ENCODE measurements at regions not wholly inside any gene's neighbourhood (a gene's known extent, or its start where the extent isn't known, plus 50 kb on each side); places are given as distances from the start of the nearest gene placed in this dataset.

DNA sequence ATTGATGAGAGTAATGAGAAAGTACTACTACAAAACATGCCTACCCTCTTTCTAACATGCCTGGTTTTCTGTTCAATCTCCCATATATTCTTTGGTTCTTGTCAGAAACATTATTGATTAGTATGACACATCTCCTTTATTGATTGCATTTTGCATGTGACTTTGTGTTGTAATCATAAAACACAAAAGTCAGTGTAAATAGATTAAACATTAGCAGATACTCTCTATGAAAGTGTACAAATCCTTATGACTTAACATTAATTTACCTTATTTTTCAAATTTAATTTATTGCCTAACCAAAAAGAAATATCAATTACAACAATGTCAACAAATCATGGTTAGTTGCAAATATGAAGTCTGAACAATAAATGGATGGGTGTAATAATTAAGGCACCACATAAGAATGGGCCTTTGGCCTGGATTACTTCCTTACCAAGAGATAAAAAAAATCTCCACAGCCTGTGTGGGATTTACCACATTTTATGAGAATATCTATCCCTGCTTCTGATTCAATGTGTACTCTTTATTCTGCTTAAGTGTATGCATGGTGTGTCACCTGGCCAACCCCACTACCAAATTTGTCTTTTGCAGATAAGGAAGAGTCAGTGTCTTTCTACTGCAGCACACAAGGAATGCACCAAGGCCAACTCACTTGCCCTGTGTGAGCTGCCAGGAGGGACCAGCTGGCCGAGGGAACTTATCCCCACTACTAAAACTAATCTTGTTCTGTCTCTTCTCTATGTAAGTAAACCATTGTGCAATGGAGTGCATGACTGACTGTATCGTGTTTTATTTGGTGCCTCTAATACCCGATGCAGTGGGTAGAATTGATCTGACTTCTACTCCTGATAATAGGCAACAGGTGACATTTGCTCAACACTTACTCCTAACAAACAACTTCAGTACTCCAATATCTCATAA is 1001.9 kb upstream of the CDH10 start:
- peaks cover 0 to 22% (median 8%) of the 10 kb centered on the region in 4 donors for H3K9me3 ChIP-seq
- H3K4me1 ChIP-seq: no peaks in the 10 kb centered on the region
- no peak overlapping the region for H3K27ac ChIP-seq
- no peak overlapping the region for H3K4me3 ChIP-seq
- 71 to 84% (median 77%) methylated on average over 3 of the region's 3 CpGs for WGBS, 5 donors
- H3K27me3 ChIP-seq: no peaks in the 10 kb centered on the region
- no peak for TF ChIP-seq POLR2AphosphoS5 (IDR thresholded peaks at IDR 0.05)
- no peak for TF ChIP-seq CTCF (IDR thresholded peaks at IDR 0.05)
- no peak for TF ChIP-seq EP300 (IDR thresholded peaks at IDR 0.05)
- TF ChIP-seq POLR2A (IDR thresholded peaks at IDR 0.05): no peak
- DNase-seq: no peak
- intact Hi-C loops (cut with DNase I; ENCODE audit: low total_unique reads): no loop called here
- H3K36me3 ChIP-seq: no peaks in the 10 kb centered on the region

GRCh38 chr5:25641124-25641523 is 996.3 kb upstream of the CDH10 start:
- no peaks in the 10 kb centered on the region for H3K36me3 ChIP-seq
- H3K4me1 ChIP-seq: no peaks in the 10 kb centered on the region
- DNase-seq: no peak
- no peak overlapping the region for H3K27ac ChIP-seq
- H3K4me3 ChIP-seq: no peak overlapping the region
- intact Hi-C loops (cut with DNase I; ENCODE audit: low total_unique reads): no loop called here
- TF ChIP-seq CTCF (IDR thresholded peaks at IDR 0.05) (no peak), EP300 (IDR thresholded peaks at IDR 0.05) (no peak), POLR2A (IDR thresholded peaks at IDR 0.05) (no peak), POLR2AphosphoS5 (IDR thresholded peaks at IDR 0.05) (no peak)
- 80 to 87% (median 80%) methylated on average over 2 of the region's 2 CpGs for WGBS, 5 donors
- H3K9me3 ChIP-seq: peaks cover 0 to 10% (median 2%) of the 10 kb centered on the region in 4 donors
- no peaks in the 10 kb centered on the region for H3K27me3 ChIP-seq

GRCh38 chr5:25619273-25619672 is 974.5 kb upstream of the CDH10 start:
- no peak overlapping the region for H3K4me3 ChIP-seq
- H3K9me3 ChIP-seq: peaks cover 7 to 16% (median 10%) of the 10 kb centered on the region in 4 donors
- H3K36me3 ChIP-seq: no peaks in the 10 kb centered on the region
- H3K4me1 ChIP-seq: no peaks in the 10 kb centered on the region
- DNase-seq: no peak
- intact Hi-C loops (cut with DNase I; ENCODE audit: low total_unique reads): no loop called here
- H3K27me3 ChIP-seq: no peaks in the 10 kb centered on the region
- no peak for TF ChIP-seq POLR2A (IDR thresholded peaks at IDR 0.05)
- no peak for TF ChIP-seq CTCF (IDR thresholded peaks at IDR 0.05)
- no peak for TF ChIP-seq POLR2AphosphoS5 (IDR thresholded peaks at IDR 0.05)
- TF ChIP-seq EP300 (IDR thresholded peaks at IDR 0.05): no peak
- H3K27ac ChIP-seq: no peak overlapping the region

- H3K27ac ChIP-seq: no peak overlapping the region
- no peak for DNase-seq
- 29 to 40% (median 37%) methylated on average over 2 of the region's 2 CpGs for WGBS, 5 donors
- H3K4me3 ChIP-seq: no peak overlapping the region
- intact Hi-C loops (cut with DNase I; ENCODE audit: low total_unique reads): no loop called here
- peaks cover 7 to 21% (median 13%) of the 10 kb centered on the region in 4 donors for H3K9me3 ChIP-seq
- H3K27me3 ChIP-seq: no peaks in the 10 kb centered on the region
- no peak for TF ChIP-seq POLR2AphosphoS5 (IDR thresholded peaks at IDR 0.05)
- no peak for TF ChIP-seq POLR2A (IDR thresholded peaks at IDR 0.05)
- no peak for TF ChIP-seq EP300 (IDR thresholded peaks at IDR 0.05)
- no peaks in the 10 kb centered on the region for H3K36me3 ChIP-seq
- H3K4me1 ChIP-seq: no peaks in the 10 kb centered on the region
These were observed 974.0 kb upstream of the CDH10 start for GRCh38 chr5:25618821-25619220.

GRCh38 chr5:25614466-25614865 is 969.7 kb upstream of the CDH10 start:
- H3K4me1 ChIP-seq: no peaks in the 10 kb centered on the region
- H3K27me3 ChIP-seq: no peaks in the 10 kb centered on the region
- peaks cover 7 to 34% (median 20%) of the 10 kb centered on the region in 4 donors for H3K9me3 ChIP-seq
- TF ChIP-seq POLR2AphosphoS5 (IDR thresholded peaks at IDR 0.05): no peak
- no peak overlapping the region for H3K4me3 ChIP-seq
- no peaks in the 10 kb centered on the region for H3K36me3 ChIP-seq
- intact Hi-C loops (cut with DNase I; ENCODE audit: low total_unique reads): no loop called here
- WGBS, 5 donors: 87 to 96% (median 93%) methylated on average over 5 to 22 of the region's 22 CpGs
- no peak overlapping the region for H3K27ac ChIP-seq
- no peak for DNase-seq
